ENCODE measurements at regions not wholly inside any gene's neighbourhood (a gene's known extent, or its start where the extent isn't known, plus 50 kb on each side); places are given as distances from the start of the nearest gene placed in this dataset.
"Not testable (repeated sequence)": the region's sequence is repeated elsewhere in the genome, so short reads cannot be mapped to it uniquely, and the experiment has no call there.

DNA sequence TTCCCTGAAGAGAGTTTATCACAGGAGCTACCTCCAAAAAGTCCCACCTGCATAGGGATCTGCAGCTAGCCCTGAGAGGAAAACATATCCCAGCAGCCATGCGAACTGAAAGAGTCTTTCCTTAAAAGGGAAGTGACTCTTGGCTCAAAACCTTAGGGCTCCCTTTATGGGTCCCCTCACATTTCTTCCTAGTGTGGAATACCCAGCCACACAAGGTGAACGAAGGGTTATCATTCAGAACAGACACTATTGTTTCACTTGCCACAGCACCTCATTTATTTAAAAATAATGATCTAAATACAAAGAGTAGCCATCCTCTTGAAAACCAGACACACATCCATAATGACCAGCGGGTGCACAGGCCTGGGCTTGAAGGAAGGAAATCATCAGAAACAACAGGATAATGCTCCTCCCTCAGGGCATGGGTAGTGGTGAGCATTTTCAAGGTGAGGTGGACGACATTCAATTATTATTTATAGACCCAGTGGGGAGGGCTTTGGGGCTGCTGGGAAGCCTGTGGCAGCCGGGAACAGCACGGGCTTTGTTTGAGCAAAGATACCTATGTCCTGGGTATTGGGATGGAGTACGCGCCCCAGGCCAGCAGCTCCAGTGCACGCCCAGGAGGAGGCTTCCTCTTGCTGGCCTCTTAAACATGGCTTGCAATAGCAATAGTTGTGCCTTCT is 119.0 kb upstream of the ITGA6 start:
- TF ChIP-seq CTCF (IDR thresholded peaks at IDR 0.05; ENCODE audit: borderline replicate concordance, insufficient read depth, low read depth, low read length), result no peak
- H3K4me3 ChIP-seq (ENCODE audit: low read depth, low read length), result no peak overlapping the region

GRCh38 chr2:172311921-172312345 is 115.5 kb upstream of the ITGA6 start:
- no peak for TF ChIP-seq CTCF (IDR thresholded peaks at IDR 0.05; ENCODE audit: borderline replicate concordance, insufficient read depth, low read depth, low read length)
- H3K4me3 ChIP-seq (ENCODE audit: low read depth, low read length), result no peak overlapping the region

- TF ChIP-seq CTCF (IDR thresholded peaks at IDR 0.05; ENCODE audit: borderline replicate concordance, insufficient read depth, low read depth, low read length), result no peak
- no peak overlapping the region for H3K4me3 ChIP-seq (ENCODE audit: low read depth, low read length)
Observed at GRCh38 chr2:172313715-172314341, 113.6 kb upstream of the ITGA6 start.

DNA sequence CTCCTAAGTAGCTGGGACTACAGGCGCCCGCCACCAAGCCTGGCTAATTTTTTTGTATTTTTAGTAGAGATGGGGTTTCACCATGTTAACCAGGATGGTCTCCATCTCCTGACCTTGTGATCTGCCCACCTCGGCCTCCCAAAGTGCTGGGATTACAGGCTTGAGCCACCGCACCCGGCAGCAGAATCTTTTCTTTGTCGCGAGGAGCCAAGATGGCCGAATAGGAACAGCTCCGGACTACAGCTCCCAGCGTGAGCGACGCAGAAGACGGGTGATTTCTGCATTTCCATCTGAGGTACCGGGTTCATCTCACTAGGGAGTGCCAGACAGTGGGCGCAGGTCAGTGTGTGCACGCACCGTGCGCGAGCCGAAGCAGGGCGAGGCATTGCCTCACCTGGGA is 112.3 kb upstream of the ITGA6 start:
- not testable (repeated sequence) for H3K4me3 ChIP-seq (ENCODE audit: low read depth, low read length)

DNA sequence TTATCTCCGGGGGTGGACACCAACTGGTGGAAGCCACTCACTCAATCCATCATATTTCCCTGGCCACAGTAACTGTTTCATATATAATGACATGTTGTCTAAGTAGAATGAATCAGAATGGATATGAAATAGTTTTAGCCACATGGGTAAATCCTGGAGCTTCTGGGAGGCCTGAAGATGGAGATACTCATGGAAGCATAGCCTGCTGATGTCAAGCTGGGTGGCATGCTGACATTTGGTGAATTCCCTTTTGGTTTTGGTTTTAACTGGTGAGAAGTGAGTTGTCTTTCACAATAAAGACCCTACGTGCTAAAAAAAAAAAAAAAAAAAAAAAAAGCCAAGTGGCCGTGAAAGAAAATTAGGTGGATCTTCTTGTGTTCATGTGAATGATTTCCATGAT is 105.3 kb upstream of the ITGA6 start:
- no peak for TF ChIP-seq CTCF (IDR thresholded peaks at IDR 0.05; ENCODE audit: borderline replicate concordance, insufficient read depth, low read depth, low read length)

GRCh38 chr2:172323256-172323655 is 104.1 kb upstream of the ITGA6 start:
- TF ChIP-seq CTCF (IDR thresholded peaks at IDR 0.05; ENCODE audit: borderline replicate concordance, insufficient read depth, low read depth, low read length), result no peak
- no peak overlapping the region for H3K4me3 ChIP-seq (ENCODE audit: low read depth, low read length)

More for the DNA sequence above, 105.3 kb upstream of the ITGA6 start:
- no peak overlapping the region for H3K4me3 ChIP-seq (ENCODE audit: low read depth, low read length)

- H3K4me3 ChIP-seq (ENCODE audit: low read depth, low read length), result no peak overlapping the region
- TF ChIP-seq CTCF (IDR thresholded peaks at IDR 0.05; ENCODE audit: borderline replicate concordance, insufficient read depth, low read depth, low read length), result no peak
Observed at GRCh38 chr2:172323861-172324597, 103.4 kb upstream of the ITGA6 start.

Measured in GM12875 (cell line).